OCI-LY7 (cell line): ENCODE measurements at regions not wholly inside any gene's neighbourhood (a gene's known extent, or its start where the extent isn't known, plus 50 kb on each side); places are given as distances from the start of the nearest gene placed in this dataset.

ENCODE experiments used
- BruUV-seq: library from RNA; stranded (reverse); fragments of 400-500 nt; replicated peaks from 2 replicates; lab custom pipeline; 2021; lab: Mats Ljungman, UMichigan
- CTCF ChIA-PET: fragments of 300-600 bp; sonication (Branson Sonifier 250); formaldehyde crosslinking; loops from one replicate; lab custom pipeline; 2022; ENCODE audit warnings: antibody characterized with exemption; ENCODE audit not compliant: unreplicated experiment; lab: Charles Lee
- POLR2A ChIA-PET: fragments of 300-600 bp; sonication (Branson Sonifier 250); formaldehyde crosslinking; loops from one replicate; lab custom pipeline; 2022; ENCODE audit warnings: antibody characterized with exemption; lab: Charles Lee
- DNase-seq: peaks from one replicate; pipeline ENCODE4 v3.0.0-alpha.2; 2015; ENCODE audit warnings: low spot score
- H2AFZ ChIP-seq: fragments of 200-600 bp; sonication (generic), shearing (Covaris generic); 2 replicates; pipeline ENCODE4 v1.6.1; 2014; ENCODE audit warnings: mild to moderate bottlenecking, antibody characterized with exemption, low read length, moderate library complexity
- H3K27ac ChIP-seq: fragments of 200-600 bp; sonication (generic); 2 replicates; pipeline ENCODE4 v1.5.1; 2014; ENCODE audit warnings: mixed run types, low read depth, mild to moderate bottlenecking, moderate library complexity, low read length, inconsistent platforms; ENCODE audit not compliant: poor library complexity, severe bottlenecking
- H3K36me3 ChIP-seq: fragments of 200-600 bp; sonication (generic); 2 replicates; pipeline ENCODE4 v1.6.1; 2014; ENCODE audit warnings: mild to moderate bottlenecking, antibody characterized with exemption, low read length, moderate library complexity, mixed read lengths; ENCODE audit not compliant: insufficient read depth
- H3K4me1 ChIP-seq: fragments of 200-600 bp; sonication (generic); 2 replicates; pipeline ENCODE4 v1.5.1; 2014; ENCODE audit warnings: mild to moderate bottlenecking, low read length; ENCODE audit not compliant: insufficient read depth, poor library complexity, severe bottlenecking
- H3K4me2 ChIP-seq: fragments of 200-600 bp; sonication (generic); 2 replicates; pipeline ENCODE4 v1.6.1; 2014; ENCODE audit warnings: mild to moderate bottlenecking, low read length
- H3K4me3 ChIP-seq: fragments of 200-600 bp; sonication (generic); 2 replicates; pipeline ENCODE4 v1.5.1; 2014; ENCODE audit warnings: mild to moderate bottlenecking, low read depth, low read length; ENCODE audit not compliant: poor library complexity, severe bottlenecking
- H3K79me2 ChIP-seq: fragments of 200-600 bp; sonication (generic); 2 replicates; pipeline ENCODE4 v1.6.1; 2016; ENCODE audit warnings: low read depth, mild to moderate bottlenecking, low read length, moderate library complexity, mixed read lengths; ENCODE audit not compliant: insufficient read depth
- H3K9me2 ChIP-seq: fragments of 200-600 bp; sonication (generic); 2 replicates; pipeline ENCODE4 v1.6.1; 2016; ENCODE audit warnings: mild to moderate bottlenecking, low read length, mixed read lengths; ENCODE audit not compliant: insufficient read depth
- H3K9me3 ChIP-seq: fragments of 200-600 bp; sonication (generic); 2 replicates; pipeline ENCODE4 v1.6.1; 2014; ENCODE audit warnings: mild to moderate bottlenecking, mixed run types, low read length, mixed read lengths
- H4K20me1 ChIP-seq: fragments of 200-600 bp; sonication (generic); 2 replicates; pipeline ENCODE4 v1.6.1; 2014; ENCODE audit warnings: mild to moderate bottlenecking, antibody characterized with exemption, low read length, moderate library complexity, mixed read lengths; ENCODE audit not compliant: insufficient read depth
- EZH2phosphoT487 ChIP-seq: fragments of 200-600 bp; sonication (generic); IDR thresholded peaks from 2 replicates; pipeline ENCODE4 v1.6.1; 2018; ENCODE audit warnings: low read depth, borderline replicate concordance, mild to moderate bottlenecking, mixed run types, antibody characterized with exemption, low read length, moderate library complexity, mixed read lengths
- intact Hi-C: fragments of 100-400 bp; cut with micrococcal nuclease; formaldehyde crosslinking; loops from one replicate; pipeline ENCODE4 v1.10.0; 2022; ENCODE audit not compliant: unreplicated experiment
- TF ChIP-seq, protein P1 (sequence below): fragments of 200-600 bp; sonication (generic); conservative IDR thresholded peaks from 2 replicates; pipeline ENCODE4 v1.5.1; 2014; ENCODE audit warnings: mild to moderate bottlenecking, antibody characterized with exemption, low read length, moderate library complexity, mixed read lengths

GRCh38 chr12:42794806-42795205 is 205.3 kb upstream of the PRICKLE1 start:
- no peak for TF ChIP-seq EZH2phosphoT487
- TF ChIP-seq, protein P1, sequence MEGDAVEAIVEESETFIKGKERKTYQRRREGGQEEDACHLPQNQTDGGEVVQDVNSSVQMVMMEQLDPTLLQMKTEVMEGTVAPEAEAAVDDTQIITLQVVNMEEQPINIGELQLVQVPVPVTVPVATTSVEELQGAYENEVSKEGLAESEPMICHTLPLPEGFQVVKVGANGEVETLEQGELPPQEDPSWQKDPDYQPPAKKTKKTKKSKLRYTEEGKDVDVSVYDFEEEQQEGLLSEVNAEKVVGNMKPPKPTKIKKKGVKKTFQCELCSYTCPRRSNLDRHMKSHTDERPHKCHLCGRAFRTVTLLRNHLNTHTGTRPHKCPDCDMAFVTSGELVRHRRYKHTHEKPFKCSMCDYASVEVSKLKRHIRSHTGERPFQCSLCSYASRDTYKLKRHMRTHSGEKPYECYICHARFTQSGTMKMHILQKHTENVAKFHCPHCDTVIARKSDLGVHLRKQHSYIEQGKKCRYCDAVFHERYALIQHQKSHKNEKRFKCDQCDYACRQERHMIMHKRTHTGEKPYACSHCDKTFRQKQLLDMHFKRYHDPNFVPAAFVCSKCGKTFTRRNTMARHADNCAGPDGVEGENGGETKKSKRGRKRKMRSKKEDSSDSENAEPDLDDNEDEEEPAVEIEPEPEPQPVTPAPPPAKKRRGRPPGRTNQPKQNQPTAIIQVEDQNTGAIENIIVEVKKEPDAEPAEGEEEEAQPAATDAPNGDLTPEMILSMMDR, result no peak
- Histone ChIP-seq H3K4me3 (no peak overlapping the region), H3K27ac (no peak overlapping the region), H2AFZ (no peak overlapping the region), H4K20me1 (no peaks in the 10 kb centered on the region), H3K4me1 (no peaks in the 10 kb centered on the region), H3K4me2 (no peak overlapping the region), H3K9me3 (no peaks in the 10 kb centered on the region), H3K79me2 (no peaks in the 10 kb centered on the region), H3K36me3 (no peaks in the 10 kb centered on the region), H3K9me2 (no peaks in the 10 kb centered on the region)
- CTCF ChIA-PET, result interaction anchor here (0.6 kb wide), 1 partner anchor 12 kb away, joined by 3 read pairs; no protein-coding TSS in a partner anchor
- BruUV-seq, result no TSS peak
- no peak for DNase-seq
- intact Hi-C loops, result no loop called here
- POLR2A ChIA-PET, result interaction anchor here (0.6 kb wide), 1 partner anchor 759 kb away, joined by 3 read pairs; no protein-coding TSS in a partner anchor

DNA sequence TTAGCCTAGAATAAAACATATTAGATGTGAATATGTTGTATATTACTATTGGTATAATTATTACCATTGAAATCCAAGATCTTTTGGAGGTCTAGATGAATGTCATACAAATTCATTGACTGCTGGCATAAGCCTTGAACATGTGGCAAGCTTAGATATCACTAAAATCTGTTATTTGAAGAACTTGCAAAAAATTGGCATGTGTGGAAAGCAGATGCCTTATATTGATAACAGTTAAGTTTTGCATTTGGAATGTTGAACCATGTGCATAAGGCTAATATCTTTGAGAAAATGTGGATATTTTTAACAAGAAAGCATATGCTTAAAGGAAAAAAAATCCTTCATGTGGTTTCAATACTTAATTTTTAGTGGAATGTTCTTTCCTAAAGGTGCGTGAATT is 203.6 kb upstream of the PRICKLE1 start:
- TF ChIP-seq, protein P1, result no peak
- TF ChIP-seq EZH2phosphoT487, result no peak
- no TSS peak for BruUV-seq

DNA sequence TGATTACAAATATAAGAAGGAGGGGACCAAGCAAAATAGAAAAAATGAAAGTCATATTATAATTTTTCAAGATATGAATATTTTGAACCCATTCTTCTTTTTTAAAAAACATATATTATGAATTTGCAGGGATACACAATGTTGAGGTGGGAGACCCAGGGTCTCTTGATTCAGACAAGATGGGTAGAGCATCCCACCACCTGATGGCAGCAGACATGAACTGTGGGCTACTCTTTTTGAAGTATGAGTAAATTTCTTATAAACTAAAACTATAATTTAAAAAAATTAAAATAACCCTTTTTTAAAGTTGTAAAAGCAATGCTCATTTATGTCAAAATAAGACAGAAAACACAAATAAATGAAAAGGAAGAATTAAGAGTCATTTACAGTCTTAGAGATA is 202.7 kb upstream of the PRICKLE1 start:
- Histone ChIP-seq H3K4me3 (no peak overlapping the region), H3K36me3 (no peaks in the 10 kb centered on the region), H3K27ac (no peak overlapping the region), H4K20me1 (no peaks in the 10 kb centered on the region), H2AFZ (no peak overlapping the region), H3K9me3 (no peaks in the 10 kb centered on the region), H3K4me1 (no peaks in the 10 kb centered on the region), H3K4me2 (no peak overlapping the region), H3K79me2 (no peaks in the 10 kb centered on the region), H3K9me2 (no peaks in the 10 kb centered on the region)
- CTCF ChIA-PET, result no interaction called here
- POLR2A ChIA-PET, result no interaction called here
- DNase-seq, result no peak
- BruUV-seq, result no TSS peak
- TF ChIP-seq EZH2phosphoT487, result no peak
- TF ChIP-seq, protein P1, result no peak
- intact Hi-C loops, result no loop called here

More for the DNA sequence above, 203.6 kb upstream of the PRICKLE1 start:
- no peaks in the 10 kb centered on the region for H3K36me3 ChIP-seq
- H3K9me3 ChIP-seq, result no peaks in the 10 kb centered on the region
- H3K27ac ChIP-seq, result no peak overlapping the region
- H3K79me2 ChIP-seq, result no peaks in the 10 kb centered on the region
- no peaks in the 10 kb centered on the region for H4K20me1 ChIP-seq
- POLR2A ChIA-PET, result no interaction called here
- H3K4me3 ChIP-seq, result no peak overlapping the region
- no peaks in the 10 kb centered on the region for H3K4me1 ChIP-seq
- no peak for DNase-seq
- H2AFZ ChIP-seq, result no peak overlapping the region
- CTCF ChIA-PET, result no interaction called here
- intact Hi-C loops, result no loop called here
- H3K9me2 ChIP-seq, result no peaks in the 10 kb centered on the region
- no peak overlapping the region for H3K4me2 ChIP-seq
